ENCODE measurements at regions not wholly inside any gene's neighbourhood (a gene's known extent, or its start where the extent isn't known, plus 50 kb on each side); places are given as distances from the start of the nearest gene placed in this dataset.

GRCh38 chr1:60679524-60680375 lies 402.6 kb upstream of the NFIA start:
- Histone ChIP-seq H3K79me2 (ENCODE audit: insufficient read depth, low read depth) (no peaks in the 10 kb centered on the region), H2AFZ (ENCODE audit: low read depth) (no peak overlapping the region), H3K4me3 (IDR thresholded peaks at IDR 0.05; ENCODE audit: insufficient read depth, low read depth, low read length) (no peak overlapping the region), H3K4me1 (ENCODE audit: low read depth, poor library complexity, severe bottlenecking) (no peaks in the 10 kb centered on the region), H3K4me2 (no peak overlapping the region), H3K27ac (no peak overlapping the region), H3K36me3 (ENCODE audit: insufficient read depth) (no peaks in the 10 kb centered on the region), H3K9ac (no peak overlapping the region), H4K20me1 (ENCODE audit: insufficient read depth) (no peaks in the 10 kb centered on the region), H3K27me3 (ENCODE audit: insufficient read depth, low read depth) (no peaks in the 10 kb centered on the region)
- no peak for TF ChIP-seq CTCF (conservative IDR thresholded peaks at IDR 0.05; ENCODE audit: low read depth, low read length)

GRCh38 chr1:60678802-60679201 lies 403.6 kb upstream of the NFIA start:
- Histone ChIP-seq H3K4me3 (IDR thresholded peaks at IDR 0.05; ENCODE audit: insufficient read depth, low read depth, low read length) (no peak overlapping the region), H2AFZ (ENCODE audit: low read depth) (no peak overlapping the region), H3K36me3 (ENCODE audit: insufficient read depth) (no peaks in the 10 kb centered on the region), H3K4me1 (ENCODE audit: low read depth, poor library complexity, severe bottlenecking) (no peaks in the 10 kb centered on the region), H3K27me3 (ENCODE audit: insufficient read depth, low read depth) (no peaks in the 10 kb centered on the region), H3K9ac (no peak overlapping the region), H3K27ac (no peak overlapping the region), H4K20me1 (ENCODE audit: insufficient read depth) (no peaks in the 10 kb centered on the region), H3K79me2 (ENCODE audit: insufficient read depth, low read depth) (no peaks in the 10 kb centered on the region), H3K4me2 (no peak overlapping the region)
- no peak for TF ChIP-seq CTCF (conservative IDR thresholded peaks at IDR 0.05; ENCODE audit: low read depth, low read length)

- no peak for TF ChIP-seq CTCF (conservative IDR thresholded peaks at IDR 0.05; ENCODE audit: low read depth, low read length)
- H3K36me3 ChIP-seq (ENCODE audit: insufficient read depth): no peaks in the 10 kb centered on the region
Observed at GRCh38 chr1:60678391-60678790, 404.0 kb upstream of the NFIA start.

GRCh38 chr1:60672449-60672848 lies 409.9 kb upstream of the NFIA start:
- TF ChIP-seq CTCF (conservative IDR thresholded peaks at IDR 0.05; ENCODE audit: low read depth, low read length): no peak
- H3K4me3 ChIP-seq (IDR thresholded peaks at IDR 0.05; ENCODE audit: insufficient read depth, low read depth, low read length): no peak overlapping the region
- no peaks in the 10 kb centered on the region for H4K20me1 ChIP-seq (ENCODE audit: insufficient read depth)
- H3K4me1 ChIP-seq (ENCODE audit: low read depth, poor library complexity, severe bottlenecking): no peaks in the 10 kb centered on the region
- H3K9ac ChIP-seq: no peak overlapping the region
- no peak overlapping the region for H3K27ac ChIP-seq
- H2AFZ ChIP-seq (ENCODE audit: low read depth): no peak overlapping the region
- no peaks in the 10 kb centered on the region for H3K36me3 ChIP-seq (ENCODE audit: insufficient read depth)
- no peak overlapping the region for H3K4me2 ChIP-seq
- no peaks in the 10 kb centered on the region for H3K27me3 ChIP-seq (ENCODE audit: insufficient read depth, low read depth)
- no peaks in the 10 kb centered on the region for H3K79me2 ChIP-seq (ENCODE audit: insufficient read depth, low read depth)

More at GRCh38 chr1:60678391-60678790, 404.0 kb upstream of the NFIA start:
- H2AFZ ChIP-seq (ENCODE audit: low read depth): no peak overlapping the region
- H3K27ac ChIP-seq: no peak overlapping the region
- H3K4me1 ChIP-seq (ENCODE audit: low read depth, poor library complexity, severe bottlenecking): no peaks in the 10 kb centered on the region
- H3K79me2 ChIP-seq (ENCODE audit: insufficient read depth, low read depth): no peaks in the 10 kb centered on the region
- H3K27me3 ChIP-seq (ENCODE audit: insufficient read depth, low read depth): no peaks in the 10 kb centered on the region
- H3K4me3 ChIP-seq (IDR thresholded peaks at IDR 0.05; ENCODE audit: insufficient read depth, low read depth, low read length): no peak overlapping the region
- no peak overlapping the region for H3K4me2 ChIP-seq
- H4K20me1 ChIP-seq (ENCODE audit: insufficient read depth): no peaks in the 10 kb centered on the region
- no peak overlapping the region for H3K9ac ChIP-seq
